ENCODE measurements at regions not wholly inside any gene's neighbourhood (a gene's known extent, or its start where the extent isn't known, plus 50 kb on each side); places are given as distances from the start of the nearest gene placed in this dataset.
"Not testable (repeated sequence)": the region's sequence is repeated elsewhere in the genome, so short reads cannot be mapped to it uniquely, and the experiment has no call there.

GRCh38 chrX:121598356-121598755 is 550.9 kb downstream of the GLUD2 start:
- DNase-seq (ENCODE audit: low read depth in 4 of 4, low spot score in 3 of 4), result no peak

DNA sequence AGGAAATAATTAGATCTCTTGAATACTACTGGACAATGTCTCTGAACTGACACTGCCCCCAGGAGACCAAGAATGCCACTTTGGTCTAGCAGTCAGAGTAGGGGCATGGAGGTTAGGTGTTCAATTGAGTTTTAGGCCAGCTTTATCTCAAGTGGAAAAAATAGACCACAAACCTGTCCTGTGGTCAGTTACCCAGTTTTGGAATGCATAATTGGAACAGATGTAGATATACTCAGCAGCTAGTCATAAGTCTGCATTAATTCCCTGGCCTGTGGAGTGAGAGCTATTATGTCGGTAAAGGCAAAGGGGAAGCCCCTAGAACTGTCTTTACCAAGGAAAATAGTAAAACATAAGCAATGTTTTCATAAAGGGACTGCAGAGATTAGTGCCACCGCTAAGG is 587.7 kb downstream of the GLUD2 start:
- no peak for DNase-seq (ENCODE audit: low read depth in 4 of 4, low spot score in 3 of 4)

DNA sequence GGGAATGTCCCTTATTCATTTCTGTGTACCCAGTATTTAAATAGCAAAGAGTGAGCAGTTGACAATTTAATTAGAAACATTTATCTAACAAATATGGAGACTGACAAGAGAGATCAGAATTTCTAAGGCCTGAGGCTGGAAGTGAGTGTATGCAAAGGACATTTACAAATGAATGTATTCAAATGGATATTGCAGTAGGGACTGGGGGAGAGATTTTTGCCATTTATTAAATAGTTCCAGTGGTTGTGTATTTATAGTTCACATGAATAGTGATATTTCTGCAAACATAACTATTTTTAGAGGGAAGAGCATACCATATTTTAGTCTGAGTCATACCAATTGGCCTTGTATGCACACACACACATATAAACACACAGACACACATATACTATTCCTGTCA is 592.4 kb downstream of the GLUD2 start:
- no peak for DNase-seq (ENCODE audit: low read depth in 4 of 4, low spot score in 3 of 4)

DNA sequence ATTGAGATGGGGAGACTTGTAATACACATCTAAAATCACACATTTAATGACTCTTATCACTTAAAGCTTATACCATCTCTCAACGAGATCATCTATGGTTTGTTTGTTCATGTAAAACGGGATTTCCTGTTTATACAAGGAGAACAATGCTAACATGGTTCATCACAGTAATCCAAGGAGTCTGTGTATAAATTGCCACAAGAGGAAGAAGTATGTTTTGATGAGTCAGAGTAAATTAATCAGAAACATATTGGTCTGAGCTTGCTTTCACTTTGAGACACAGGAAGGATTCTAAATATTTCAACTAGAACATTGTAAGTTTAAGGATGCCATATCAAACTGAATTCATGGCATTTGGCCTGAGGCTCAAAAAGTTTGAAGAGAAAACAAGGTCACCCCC is 594.1 kb downstream of the GLUD2 start:
- DNase-seq (ENCODE audit: low read depth in 4 of 4, low spot score in 3 of 4), result no peak

DNA sequence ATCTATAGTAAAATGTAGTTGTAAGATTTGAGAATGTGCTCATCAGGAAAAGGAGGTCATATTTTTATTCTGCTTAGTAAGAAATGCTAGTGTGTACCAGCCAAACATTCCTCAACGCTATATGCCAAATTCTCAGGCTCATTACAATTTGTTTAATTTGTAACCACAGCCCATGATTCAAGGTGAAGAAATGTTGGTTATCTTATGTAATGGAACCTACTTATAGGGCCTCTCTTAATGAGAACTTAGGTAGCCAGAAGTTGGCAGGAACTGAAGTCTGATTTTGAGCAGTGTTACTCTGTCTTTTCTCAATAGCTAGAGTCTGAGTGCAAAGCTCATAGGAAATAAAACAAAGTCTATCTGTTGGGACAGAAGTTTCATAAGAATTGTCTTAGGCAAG is 595.0 kb downstream of the GLUD2 start:
- no peak for DNase-seq (ENCODE audit: low read depth in 4 of 4, low spot score in 3 of 4)

- DNase-seq (ENCODE audit: low read depth in 4 of 4, low spot score in 3 of 4), result no peak
Measured at GRCh38 chrX:121649417-121649816, 602.0 kb downstream of the GLUD2 start.

GRCh38 chrX:121655276-121655675 is 607.9 kb downstream of the GLUD2 start:
- DNase-seq (ENCODE audit: low read depth in 4 of 4, low spot score in 3 of 4), result no peak

DNA sequence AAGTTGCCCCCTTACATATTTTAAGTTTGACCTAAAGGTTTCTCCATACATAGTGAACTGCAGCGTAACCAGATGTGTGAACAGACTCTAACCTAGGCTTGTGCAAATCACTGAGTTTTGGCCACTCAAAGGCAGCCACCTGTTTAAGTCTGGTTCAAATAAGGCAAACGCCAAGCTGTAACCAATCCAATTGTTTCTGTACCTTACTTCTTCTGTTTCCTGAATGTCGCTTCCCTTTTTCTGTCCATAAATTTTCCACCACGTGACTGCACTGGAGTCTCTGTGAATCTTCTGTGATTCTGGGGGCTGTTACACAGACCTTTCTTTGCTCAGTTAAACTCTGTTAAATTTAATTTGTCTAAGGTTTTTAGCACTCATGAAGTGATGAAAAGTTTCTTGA is 618.8 kb downstream of the GLUD2 start:
- no peak for DNase-seq (ENCODE audit: low read depth in 4 of 4, low spot score in 3 of 4)

DNA sequence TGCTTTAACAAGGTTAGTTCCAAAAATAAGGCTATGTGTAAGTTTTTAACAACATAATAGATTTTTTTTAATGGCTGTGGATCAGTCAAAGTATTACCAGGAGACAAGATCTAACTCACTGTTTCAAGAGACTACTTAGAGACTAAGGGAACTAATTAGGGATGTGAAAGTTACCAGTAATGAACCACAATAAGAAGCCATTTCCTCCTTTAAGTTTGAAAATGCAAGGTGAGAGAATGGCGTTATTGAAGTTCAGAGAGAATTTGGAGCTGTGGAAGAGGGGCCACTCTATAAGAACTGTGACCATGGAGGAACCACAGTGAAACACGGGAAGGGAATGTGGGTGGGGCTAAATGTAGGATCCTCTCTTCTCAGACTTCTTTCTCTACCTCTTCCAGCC is 624.2 kb downstream of the GLUD2 start:
- DNase-seq (ENCODE audit: low read depth in 4 of 4, low spot score in 3 of 4), result no peak

DNA sequence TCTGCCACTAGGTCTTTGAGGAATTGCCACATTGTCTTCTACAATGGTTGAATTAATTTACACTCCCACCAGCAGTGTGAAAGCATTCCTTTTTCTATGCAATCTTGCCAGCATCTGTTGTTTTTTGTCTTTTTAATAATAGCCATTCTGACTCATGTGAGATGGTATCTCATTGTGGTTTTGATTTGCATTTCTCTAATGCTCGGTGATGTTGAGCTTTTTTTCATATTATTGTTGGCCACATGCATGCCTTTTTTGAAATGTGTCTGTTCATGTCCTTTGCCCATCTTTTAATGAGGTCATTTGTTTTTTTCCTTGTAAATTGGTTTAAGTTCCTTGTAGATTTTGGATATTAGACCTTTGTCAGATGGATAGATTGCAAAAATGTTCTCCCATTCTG is 661.8 kb downstream of the GLUD2 start:
- DNase-seq (ENCODE audit: low read depth in 4 of 4, low spot score in 3 of 4), result not testable (repeated sequence)

- no peak for DNase-seq (ENCODE audit: low read depth in 4 of 4, low spot score in 3 of 4)
Measured at GRCh38 chrX:121733514-121733913, 686.1 kb downstream of the GLUD2 start.

DNA sequence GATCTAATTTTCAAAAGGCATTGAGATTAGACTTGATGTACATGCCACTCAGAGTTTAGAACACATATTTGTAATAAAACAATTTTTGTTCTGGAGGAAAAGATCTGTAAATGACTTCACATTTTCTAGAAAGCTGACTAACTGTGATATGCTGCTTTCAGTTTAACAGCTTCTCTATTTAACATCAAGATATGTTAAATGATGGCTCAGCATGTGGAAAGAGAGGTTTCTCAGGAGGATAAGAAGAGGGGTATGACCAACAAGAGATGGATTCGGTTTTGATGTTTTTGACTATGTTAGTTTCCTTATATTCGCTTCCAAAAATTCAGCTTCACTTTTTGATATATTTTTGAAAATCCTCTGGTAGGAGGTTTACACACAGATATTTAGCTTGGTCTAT is 698.7 kb downstream of the GLUD2 start:
- no peak for DNase-seq (ENCODE audit: low read depth in 4 of 4, low spot score in 3 of 4)

GRCh38 chrX:121753602-121754001 is 706.2 kb downstream of the GLUD2 start:
- DNase-seq (ENCODE audit: low read depth in 4 of 4, low spot score in 3 of 4), result not testable (repeated sequence)

DNA sequence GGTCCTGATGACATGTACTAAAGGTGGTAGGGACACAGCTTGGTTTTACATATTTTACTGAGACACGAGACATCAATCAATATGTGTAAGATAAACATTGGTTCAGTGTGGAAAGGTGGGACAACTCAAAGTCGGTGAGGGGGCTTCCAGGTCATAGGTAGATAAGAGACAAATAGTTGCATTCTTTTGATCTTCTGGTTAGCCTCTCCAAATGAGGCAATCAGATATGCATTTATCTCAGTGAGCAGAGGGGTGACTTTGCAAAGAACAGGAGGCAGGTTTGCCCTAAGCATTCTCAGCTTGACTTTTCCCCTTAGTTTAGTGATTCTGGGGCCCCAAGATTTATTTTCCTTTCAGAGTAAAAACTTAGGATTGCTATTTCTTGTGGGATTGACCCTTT is 706.9 kb downstream of the GLUD2 start:
- DNase-seq (ENCODE audit: low read depth in 4 of 4, low spot score in 3 of 4), result no peak

- no peak for DNase-seq (ENCODE audit: low read depth in 4 of 4, low spot score in 3 of 4)
Measured at GRCh38 chrX:121755541-121755940, 708.1 kb downstream of the GLUD2 start.

- DNase-seq (ENCODE audit: low read depth in 4 of 4, low spot score in 3 of 4), result no peak
Measured at GRCh38 chrX:121761845-121762244, 714.4 kb downstream of the GLUD2 start.

- DNase-seq (ENCODE audit: low read depth in 4 of 4, low spot score in 3 of 4), result no peak
Measured at GRCh38 chrX:121763671-121764070, 716.3 kb downstream of the GLUD2 start.

DNA sequence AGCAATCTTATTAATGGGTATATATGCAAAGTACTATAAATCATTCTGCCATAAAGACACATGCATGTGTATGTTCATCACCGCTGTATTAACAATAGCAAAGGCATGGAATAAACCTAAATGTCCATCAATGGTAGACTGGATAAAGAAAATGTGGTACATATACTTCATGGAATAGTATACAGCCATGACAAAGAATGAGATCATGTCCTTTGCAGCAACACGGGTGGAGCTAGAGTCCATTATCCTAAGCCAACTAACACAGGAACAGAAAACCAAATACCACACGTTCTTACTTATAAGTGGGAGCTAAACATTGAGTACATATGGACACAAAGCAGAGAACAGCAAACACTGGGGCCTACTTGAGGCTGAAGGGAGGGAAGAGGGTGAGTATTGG is 720.8 kb downstream of the GLUD2 start:
- not testable (repeated sequence) for DNase-seq (ENCODE audit: low read depth in 4 of 4, low spot score in 3 of 4)

GRCh38 chrX:121781991-121782390 is 734.6 kb downstream of the GLUD2 start:
- no peak for DNase-seq (ENCODE audit: low read depth in 4 of 4, low spot score in 3 of 4)

- DNase-seq (ENCODE audit: low read depth in 4 of 4, low spot score in 3 of 4), result no peak
Measured at GRCh38 chrX:121782544-121782943, 735.1 kb downstream of the GLUD2 start.

DNA sequence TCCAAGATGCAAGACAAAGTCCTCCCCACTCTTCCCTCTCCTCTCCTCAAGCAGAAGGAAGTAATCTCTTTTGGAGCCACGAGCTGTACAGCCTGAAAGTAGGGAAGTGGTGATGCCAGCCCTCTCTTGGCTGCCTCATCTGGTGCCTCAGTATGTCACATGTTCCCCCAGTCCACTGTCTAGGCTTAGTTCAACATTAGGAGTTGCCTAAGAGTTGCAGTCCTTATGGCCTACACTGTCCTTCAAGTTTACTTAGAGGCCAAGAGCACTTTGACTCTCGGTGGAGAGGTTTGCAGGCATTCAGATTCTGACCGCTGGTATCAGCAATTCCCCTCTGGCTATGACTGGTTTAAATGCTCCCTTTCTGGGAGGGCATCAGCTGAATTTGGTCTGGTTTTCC is 735.6 kb downstream of the GLUD2 start:
- no peak for DNase-seq (ENCODE audit: low read depth in 4 of 4, low spot score in 3 of 4)

DNA sequence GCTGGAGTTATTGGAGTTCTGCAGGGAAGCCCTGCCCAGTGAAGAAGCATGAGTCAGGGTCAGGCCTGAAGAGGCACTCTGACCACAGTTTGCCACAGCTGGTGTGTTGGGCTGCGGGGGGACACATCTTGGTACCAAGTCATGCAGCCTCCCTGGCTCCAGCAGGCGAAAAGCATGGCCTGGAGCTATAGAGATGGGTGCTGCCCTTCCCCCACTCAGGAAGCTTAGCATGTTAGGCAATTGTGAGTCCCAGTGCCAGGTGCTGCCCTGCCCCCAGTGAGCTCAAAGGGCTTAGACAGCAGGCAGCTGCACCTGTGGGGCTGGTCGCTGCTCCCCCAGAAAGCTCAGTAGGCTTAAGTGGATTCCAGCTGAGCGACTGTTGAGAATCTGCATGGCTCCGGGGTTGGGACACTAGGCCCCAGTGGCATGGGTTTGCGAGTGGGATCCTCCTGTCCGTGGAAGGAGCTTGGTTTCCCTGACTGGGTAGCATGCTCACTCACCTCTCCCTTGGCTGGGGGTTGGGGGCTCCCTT is 755.5 kb downstream of the GLUD2 start:
- no peak for DNase-seq (ENCODE audit: low read depth in 4 of 4, low spot score in 3 of 4)

- DNase-seq (ENCODE audit: low read depth in 4 of 4, low spot score in 3 of 4), result no peak
Measured at GRCh38 chrX:121823406-121823805, 776.0 kb downstream of the GLUD2 start.

Data from right renal pelvis (tissue), 4 donors.